D721Med (cell line): ENCODE measurements at regions not wholly inside any gene's neighbourhood (a gene's known extent, or its start where the extent isn't known, plus 50 kb on each side); places are given as distances from the start of the nearest gene placed in this dataset.

Experiments
- DNase-seq: peaks from one replicate; pipeline ENCODE4 v3.0.0; 2011; ENCODE audit warnings: low spot score; ENCODE audit not compliant: insufficient read length
- FAIRE-seq: peaks from 2 replicates; lab custom pipeline; 2011; peaks lifted over from hg19 to GRCh38; lab: Jason Lieb, UNC
- TF ChIP-seq, protein P1 (sequence below): IDR thresholded peaks from 2 replicates; pipeline ENCODE4 v1.5.1; 2012; ENCODE audit warnings: mild to moderate bottlenecking, control low read depth; ENCODE audit not compliant: insufficient read depth; ENCODE audit errors: missing control alignments

DNA sequence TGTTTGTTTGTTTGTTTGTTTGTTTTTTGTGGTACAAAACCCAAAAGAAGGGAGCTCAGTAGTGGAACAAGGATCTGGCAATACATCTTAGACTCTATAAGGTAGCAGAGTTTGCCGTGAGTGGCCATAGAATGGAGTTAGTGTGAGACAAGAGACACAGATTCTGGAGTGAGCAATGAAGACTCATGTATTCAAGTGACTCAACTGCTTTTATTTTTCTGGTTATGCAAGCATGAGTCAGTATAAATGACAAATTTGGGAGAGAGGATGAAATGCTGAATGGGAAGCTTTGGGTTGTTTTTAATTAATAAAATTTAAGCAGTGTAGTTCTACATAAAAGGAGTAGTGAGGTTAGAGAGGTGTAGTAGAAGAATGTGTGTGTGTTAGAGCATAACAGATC lies 143.6 kb upstream of the ANO5 start:
- no peak for DNase-seq
- TF ChIP-seq, protein P1, sequence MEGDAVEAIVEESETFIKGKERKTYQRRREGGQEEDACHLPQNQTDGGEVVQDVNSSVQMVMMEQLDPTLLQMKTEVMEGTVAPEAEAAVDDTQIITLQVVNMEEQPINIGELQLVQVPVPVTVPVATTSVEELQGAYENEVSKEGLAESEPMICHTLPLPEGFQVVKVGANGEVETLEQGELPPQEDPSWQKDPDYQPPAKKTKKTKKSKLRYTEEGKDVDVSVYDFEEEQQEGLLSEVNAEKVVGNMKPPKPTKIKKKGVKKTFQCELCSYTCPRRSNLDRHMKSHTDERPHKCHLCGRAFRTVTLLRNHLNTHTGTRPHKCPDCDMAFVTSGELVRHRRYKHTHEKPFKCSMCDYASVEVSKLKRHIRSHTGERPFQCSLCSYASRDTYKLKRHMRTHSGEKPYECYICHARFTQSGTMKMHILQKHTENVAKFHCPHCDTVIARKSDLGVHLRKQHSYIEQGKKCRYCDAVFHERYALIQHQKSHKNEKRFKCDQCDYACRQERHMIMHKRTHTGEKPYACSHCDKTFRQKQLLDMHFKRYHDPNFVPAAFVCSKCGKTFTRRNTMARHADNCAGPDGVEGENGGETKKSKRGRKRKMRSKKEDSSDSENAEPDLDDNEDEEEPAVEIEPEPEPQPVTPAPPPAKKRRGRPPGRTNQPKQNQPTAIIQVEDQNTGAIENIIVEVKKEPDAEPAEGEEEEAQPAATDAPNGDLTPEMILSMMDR, result no peak
- FAIRE-seq, result no peak

DNA sequence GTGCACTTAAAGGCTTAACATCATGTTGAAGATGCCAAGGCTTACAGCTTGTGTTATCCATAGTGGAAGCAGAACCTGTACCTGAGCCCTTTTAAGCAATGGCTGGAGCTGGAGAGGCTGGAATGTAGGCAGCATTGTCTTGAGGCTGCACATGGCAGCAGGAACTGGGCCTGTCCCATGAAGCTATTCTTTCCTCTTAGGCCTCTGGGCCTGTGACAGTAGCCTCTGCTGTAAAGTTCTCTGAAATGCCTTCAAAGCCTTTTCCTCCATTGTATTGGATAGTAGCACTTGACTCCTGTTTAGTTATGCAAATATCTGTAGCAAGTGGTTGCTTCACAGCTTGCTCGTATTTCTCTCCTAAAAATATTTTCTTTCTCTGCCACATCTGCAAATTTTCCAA lies 127.4 kb upstream of the ANO5 start:
- no peak for DNase-seq
- FAIRE-seq, result no peak
- TF ChIP-seq, protein P1, result no peak

DNA sequence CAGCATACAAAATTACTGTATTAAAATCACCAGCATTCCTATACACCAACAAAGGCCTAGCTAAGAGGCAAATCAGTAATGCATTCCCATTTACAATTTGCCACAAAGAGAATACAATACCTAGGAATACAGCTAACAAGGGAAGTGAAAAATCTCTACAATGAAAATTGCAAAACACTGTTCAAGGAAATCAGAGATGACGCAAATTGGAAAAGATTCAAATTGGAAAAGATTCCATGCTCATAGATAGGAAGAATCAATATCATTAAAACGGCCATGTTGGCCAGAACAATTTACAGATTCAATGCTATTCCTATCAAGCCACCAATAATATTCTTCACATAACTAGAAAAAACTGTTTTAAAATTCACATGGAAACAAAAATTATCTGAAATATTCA lies 123.0 kb upstream of the ANO5 start:
- DNase-seq (no peak), FAIRE-seq (no peak)
- TF ChIP-seq, protein P1, result no peak

DNA sequence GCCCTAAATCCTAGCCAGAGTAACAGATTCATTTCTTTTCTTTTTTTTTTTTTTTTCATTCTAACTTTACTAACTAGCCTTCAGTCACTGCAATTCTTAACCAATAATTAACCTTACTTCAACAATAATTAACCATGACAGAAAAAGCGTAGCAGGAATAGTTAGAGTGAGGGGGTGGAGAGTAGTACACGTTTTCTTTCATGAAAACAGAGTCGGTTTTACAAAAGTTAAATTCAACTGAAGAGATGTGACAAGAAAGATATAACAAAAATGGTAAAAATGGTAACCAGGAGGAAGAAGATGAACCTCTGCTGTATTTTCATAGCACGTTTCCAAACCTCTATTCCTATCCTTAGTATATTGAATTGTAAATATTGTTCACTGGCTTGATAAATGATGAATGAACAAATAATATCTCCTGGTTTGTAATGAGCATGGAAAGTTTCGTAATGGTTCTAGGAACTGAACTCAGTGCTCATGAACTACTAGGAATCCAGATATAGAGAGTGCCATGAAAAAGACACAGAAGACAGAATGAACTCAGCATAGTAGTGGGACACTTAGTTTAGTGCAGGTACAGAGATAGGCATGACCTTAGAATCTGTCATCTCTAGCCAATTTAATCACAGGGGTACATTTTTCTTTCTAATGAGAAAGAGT lies 116.5 kb upstream of the ANO5 start:
- DNase-seq, result no peak
- TF ChIP-seq, protein P1, result no peak
- FAIRE-seq, result no peak

DNA sequence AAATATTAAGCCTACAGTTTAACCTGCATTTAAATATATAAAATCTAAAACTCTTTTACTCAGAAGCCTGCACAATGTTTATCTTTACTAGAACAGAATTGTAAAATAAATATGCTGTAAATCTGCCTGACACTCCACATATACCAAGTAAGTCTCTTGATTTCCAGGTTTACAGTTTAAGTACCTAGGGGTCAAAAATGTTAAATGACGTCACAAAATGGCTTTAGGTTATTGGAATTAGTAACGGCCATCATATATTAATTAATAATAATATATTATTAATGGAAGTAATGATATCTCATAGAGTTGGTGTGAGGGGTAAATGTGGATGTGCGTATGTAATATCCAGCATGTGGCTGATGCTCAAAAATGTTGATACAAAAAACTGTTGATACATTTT lies 114.8 kb upstream of the ANO5 start:
- TF ChIP-seq, protein P1, result no peak
- no peak for FAIRE-seq
- no peak for DNase-seq

DNA sequence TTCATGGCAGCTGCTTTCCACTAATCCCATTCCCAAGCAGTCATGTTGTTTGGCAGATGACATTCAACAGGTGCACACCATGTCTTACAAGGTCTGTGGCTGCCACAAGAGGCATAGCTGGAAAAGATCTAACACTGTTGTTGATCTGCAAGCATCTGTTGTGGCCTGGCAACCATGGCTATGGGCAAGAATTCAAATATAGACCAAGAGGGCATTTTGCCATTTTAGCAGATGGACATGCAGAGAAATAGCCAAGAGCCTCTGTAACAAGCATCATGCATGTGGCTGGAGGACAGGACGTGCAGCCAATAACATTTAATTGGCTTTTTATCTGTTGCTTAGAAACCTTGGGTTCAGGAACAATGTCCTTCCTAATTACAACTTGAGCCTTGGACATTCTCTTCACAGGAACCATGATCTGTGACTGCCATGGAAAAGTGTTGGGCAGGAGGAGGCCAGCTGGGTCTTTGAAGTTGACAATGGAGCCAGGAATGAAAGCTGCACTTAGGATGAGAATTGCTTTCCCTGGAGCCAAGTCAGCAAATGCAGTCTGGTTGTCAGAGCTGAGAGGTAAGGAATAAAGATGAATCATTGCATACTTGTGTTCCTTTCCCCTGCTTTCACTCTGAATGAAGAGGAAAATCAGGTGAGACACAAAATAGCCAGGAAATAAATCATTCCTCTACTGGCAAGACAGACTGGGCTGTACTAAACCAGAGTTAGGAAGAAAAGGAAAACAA lies 113.6 kb upstream of the ANO5 start:
- TF ChIP-seq, protein P1, result no peak
- DNase-seq (no peak), FAIRE-seq (no peak)

DNA sequence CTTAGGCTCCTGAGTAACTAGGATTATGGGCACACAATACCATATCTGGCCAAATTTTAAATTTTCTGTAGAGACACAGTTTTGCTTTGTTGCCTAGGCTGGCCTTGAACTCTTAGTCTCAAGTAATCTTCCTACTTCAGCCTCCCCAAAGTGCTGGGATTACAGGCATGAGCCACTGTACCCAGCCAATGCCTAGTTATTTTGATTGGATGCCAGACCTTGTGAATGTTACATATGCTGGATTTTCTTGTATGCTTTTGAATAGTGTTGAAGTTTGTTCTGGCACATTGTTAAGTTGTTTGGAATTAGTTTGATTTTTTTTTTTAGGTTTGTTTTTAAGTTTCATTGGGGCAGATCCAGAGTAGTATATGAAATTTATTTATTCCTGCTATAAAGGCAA lies 110.7 kb upstream of the ANO5 start:
- FAIRE-seq, result no peak
- TF ChIP-seq, protein P1, result no peak
- DNase-seq, result no peak
